OCI-LY3 (cell line): ENCODE measurements at regions not wholly inside any gene's neighbourhood (a gene's known extent, or its start where the extent isn't known, plus 50 kb on each side); places are given as distances from the start of the nearest gene placed in this dataset.

Source experiments
- H2AFZ ChIP-seq: fragments of 200-600, 300-600 bp; shearing (Covaris generic); 2 replicates; pipeline ENCODE4 v1.6.0; 2014; ENCODE audit warnings: antibody characterized with exemption, low read depth, low read length
- H3K27ac ChIP-seq: fragments of 200-600, 300-600 bp; sonication (generic); 2 replicates; pipeline ENCODE4 v1.5.1; 2014; ENCODE audit warnings: mild to moderate bottlenecking, low read length, moderate library complexity, mixed read lengths
- H3K27me3 ChIP-seq: fragments of 200-600, 300-600 bp; sonication (generic); 2 replicates; pipeline ENCODE4 v1.6.1; 2014; ENCODE audit warnings: low read depth, low read length, mixed read lengths
- H3K36me3 ChIP-seq: fragments of 200-600, 300-600 bp; sonication (generic); replicated peaks from 2 replicates; pipeline ENCODE3; 2014; ENCODE audit warnings: low read depth, low read length, mixed read lengths
- H3K4me1 ChIP-seq: fragments of 300-600, 200-600 bp; sonication (generic); 2 replicates; pipeline ENCODE4 v1.6.1; 2014; ENCODE audit warnings: low read length, mixed read lengths
- H3K4me2 ChIP-seq: fragments of 200-600, 300-600 bp; sonication (generic); 2 replicates; pipeline ENCODE4 v1.6.1; 2014; ENCODE audit warnings: low read length, mixed read lengths
- H3K4me3 ChIP-seq: fragments of 300-600, 200-600 bp; sonication (generic); 2 replicates; pipeline ENCODE4 v1.5.1; 2014; ENCODE audit warnings: antibody characterized with exemption, mild to moderate bottlenecking, low read length, moderate library complexity
- H3K79me2 ChIP-seq: fragments of 300-600, 200-600 bp; shearing (Covaris generic); 2 replicates; pipeline ENCODE4 v1.6.1; 2014; ENCODE audit warnings: mild to moderate bottlenecking, low read length, mixed read lengths
- H3K9ac ChIP-seq: fragments of 300-600, 200-600 bp; shearing (Covaris generic); 2 replicates; pipeline ENCODE4 v1.6.0; 2014; ENCODE audit warnings: mild to moderate bottlenecking, low read length, moderate library complexity
- H3K9me3 ChIP-seq: fragments of 200-600, 300-600 bp; shearing (Covaris generic); 2 replicates; pipeline ENCODE4 v1.6.1; 2014; ENCODE audit warnings: low read length, mixed read lengths; ENCODE audit not compliant: insufficient read depth
- H4K20me1 ChIP-seq: fragments of 200-600, 300-600 bp; sonication (generic); 2 replicates; pipeline ENCODE4 v1.6.1; 2016; ENCODE audit warnings: low read length, mixed read lengths; ENCODE audit not compliant: insufficient read depth
- CTCF ChIP-seq: fragments of 200-600, 300-600 bp; sonication (generic); IDR thresholded peaks from 2 replicates; pipeline ENCODE4 v1.5.1; 2014; ENCODE audit warnings: antibody characterized with exemption, low read length, low read depth
- EZH2phosphoT487 ChIP-seq: fragments of 200-600 bp; shearing (Covaris generic); IDR thresholded peaks from 2 replicates; pipeline ENCODE4 v1.6.1; 2018; ENCODE audit warnings: antibody characterized with exemption, mixed run types, low read depth

DNA sequence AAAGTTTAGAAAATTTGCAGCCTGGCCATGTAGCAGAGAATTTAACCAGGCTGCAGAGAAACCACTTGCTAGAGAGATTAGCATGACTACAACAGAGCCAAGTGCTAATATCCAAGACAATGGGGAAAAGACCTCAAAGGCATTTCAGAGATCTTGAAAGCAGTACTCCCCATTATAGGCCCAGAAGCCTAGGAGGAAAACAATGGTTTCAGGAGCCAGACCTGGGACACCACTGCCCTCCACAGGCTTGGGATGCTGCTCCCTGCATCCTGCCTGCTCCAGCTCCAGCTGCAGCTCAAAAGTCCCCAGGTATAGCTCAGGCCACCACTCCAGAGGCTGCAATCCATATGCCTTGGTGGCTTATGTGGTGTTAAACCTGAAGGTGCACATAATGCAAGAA lies 101.5 kb upstream of the TMEM72 start:
- H3K9ac ChIP-seq: no peak overlapping the region
- no peaks in the 10 kb centered on the region for H3K27me3 ChIP-seq
- no peaks in the 10 kb centered on the region for H3K79me2 ChIP-seq
- no peaks in the 10 kb centered on the region for H4K20me1 ChIP-seq
- H2AFZ ChIP-seq: no peak overlapping the region
- no peak overlapping the region for H3K4me2 ChIP-seq
- TF ChIP-seq EZH2phosphoT487: no peak
- no peak for TF ChIP-seq CTCF
- H3K27ac ChIP-seq: no peak overlapping the region
- H3K4me3 ChIP-seq: no peak overlapping the region
- H3K36me3 ChIP-seq: no peaks in the 10 kb centered on the region
- H3K9me3 ChIP-seq: no peaks in the 10 kb centered on the region
- no peaks in the 10 kb centered on the region for H3K4me1 ChIP-seq

DNA sequence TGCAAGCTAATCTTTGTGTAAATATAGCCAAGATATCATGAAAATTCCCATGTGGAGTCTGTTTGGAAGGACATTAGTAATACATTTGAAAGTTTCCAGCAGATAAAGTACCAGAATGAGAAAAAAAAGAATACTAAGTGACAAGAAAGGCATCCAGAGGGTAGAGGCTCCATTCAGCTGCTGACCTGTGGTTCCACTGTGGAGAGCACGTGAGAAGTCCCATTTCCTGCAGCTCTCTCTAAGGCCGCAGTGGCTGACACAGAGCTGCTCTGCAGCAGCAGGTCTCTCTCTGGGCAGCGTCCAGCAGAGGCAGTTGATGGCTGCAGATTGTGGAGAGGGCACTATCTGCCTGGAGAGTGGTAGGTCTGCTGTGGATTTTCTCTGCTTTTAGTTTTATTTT lies 100.1 kb upstream of the TMEM72 start:
- Histone ChIP-seq H3K27ac (no peak overlapping the region), H3K4me1 (no peaks in the 10 kb centered on the region), H3K9me3 (no peaks in the 10 kb centered on the region), H3K9ac (no peak overlapping the region), H3K4me2 (no peak overlapping the region), H3K4me3 (no peak overlapping the region), H4K20me1 (no peaks in the 10 kb centered on the region), H3K27me3 (no peaks in the 10 kb centered on the region), H2AFZ (no peak overlapping the region), H3K36me3 (no peaks in the 10 kb centered on the region), H3K79me2 (no peaks in the 10 kb centered on the region)
- no peak for TF ChIP-seq EZH2phosphoT487
- TF ChIP-seq CTCF: no peak

DNA sequence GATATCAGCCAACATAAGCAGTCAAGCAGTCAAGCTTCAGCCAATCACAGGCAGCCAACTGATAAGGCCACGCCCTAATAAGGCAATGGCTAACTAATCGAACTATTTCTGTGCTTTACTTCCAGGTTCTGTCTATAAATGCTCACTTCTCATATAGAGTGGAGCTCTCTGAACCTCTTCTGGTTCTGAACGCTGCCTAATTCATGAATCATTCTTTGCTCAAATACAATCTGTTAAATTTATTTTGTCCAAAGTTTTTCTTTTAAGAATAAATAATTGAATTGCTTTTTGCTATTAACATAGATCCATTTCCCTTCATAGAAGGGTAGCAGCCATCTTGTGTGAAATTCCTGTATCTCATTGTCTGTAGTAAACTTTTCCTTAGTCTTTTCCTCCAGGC lies 97.9 kb upstream of the TMEM72 start:
- no peak overlapping the region for H3K27ac ChIP-seq
- no peak overlapping the region for H3K4me3 ChIP-seq
- H3K9ac ChIP-seq: no peak overlapping the region
- no peak overlapping the region for H2AFZ ChIP-seq
- no peaks in the 10 kb centered on the region for H3K27me3 ChIP-seq
- H3K79me2 ChIP-seq: no peaks in the 10 kb centered on the region
- no peaks in the 10 kb centered on the region for H4K20me1 ChIP-seq
- H3K9me3 ChIP-seq: no peaks in the 10 kb centered on the region
- H3K4me1 ChIP-seq: no peaks in the 10 kb centered on the region
- no peak overlapping the region for H3K4me2 ChIP-seq
- TF ChIP-seq EZH2phosphoT487: no peak
- TF ChIP-seq CTCF: no peak
- H3K36me3 ChIP-seq: no peaks in the 10 kb centered on the region

DNA sequence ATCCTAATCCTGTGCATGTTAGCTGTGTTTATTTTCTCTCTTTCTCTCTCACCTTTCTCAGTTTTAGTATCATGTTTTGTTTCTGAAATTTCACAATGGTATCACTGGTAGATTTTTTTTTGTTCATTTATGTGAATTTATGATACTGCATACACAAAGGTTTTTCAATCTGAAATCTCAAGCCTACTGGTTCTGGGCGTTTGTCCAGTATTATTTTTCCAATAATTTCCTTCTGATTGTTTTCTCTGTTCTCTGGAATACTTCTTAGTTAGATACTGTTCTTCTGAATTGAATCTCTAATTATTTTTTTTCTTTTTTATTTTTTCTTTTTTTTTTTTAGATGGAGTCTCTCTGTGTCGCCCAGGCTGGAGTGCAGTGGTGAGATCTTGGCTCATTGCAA lies 96.2 kb upstream of the TMEM72 start:
- H3K79me2 ChIP-seq: no peaks in the 10 kb centered on the region
- H3K4me3 ChIP-seq: no peak overlapping the region
- H3K4me1 ChIP-seq: no peaks in the 10 kb centered on the region
- H3K9me3 ChIP-seq: no peaks in the 10 kb centered on the region
- no peak overlapping the region for H3K27ac ChIP-seq
- no peak overlapping the region for H3K4me2 ChIP-seq
- H4K20me1 ChIP-seq: no peaks in the 10 kb centered on the region
- TF ChIP-seq CTCF (no peak), EZH2phosphoT487 (no peak)
- H2AFZ ChIP-seq: no peak overlapping the region
- no peaks in the 10 kb centered on the region for H3K36me3 ChIP-seq
- H3K9ac ChIP-seq: no peak overlapping the region
- H3K27me3 ChIP-seq: no peaks in the 10 kb centered on the region
